Coronary artery (tissue), 2 donors: ENCODE measurements at regions not wholly inside any gene's neighbourhood (a gene's known extent, or its start where the extent isn't known, plus 50 kb on each side); places are given as distances from the start of the nearest gene placed in this dataset.

Experiments used
- DNase-seq: peaks from one replicate; pipeline ENCODE4 v3.0.0-alpha.2; 2017; ENCODE audit warnings: low spot score
- H3K27ac ChIP-seq, 2 donors: fragments of 200-600 bp; sonication (generic); one replicate each; pipeline ENCODE4 v1.5.1; 2016 to 2019
- H3K4me3 ChIP-seq: fragments of 200-600 bp; sonication (generic); 2 replicates; pipeline ENCODE4 v1.5.1; 2016; ENCODE audit warnings: mild to moderate bottlenecking, moderate library complexity
- CTCF ChIP-seq: fragments of 200-600 bp; sonication (generic); IDR thresholded peaks from one replicate; pipeline ENCODE4 v1.5.1; 2019; ENCODE audit warnings: antibody characterized with exemption

GRCh38 chr4:175436196-175436595 lies 375.9 kb downstream of the GPM6A start:
- no peak overlapping the region for H3K27ac ChIP-seq
- TF ChIP-seq CTCF, result no peak

GRCh38 chr4:175440786-175441185 lies 371.3 kb downstream of the GPM6A start:
- TF ChIP-seq CTCF, result no peak
- Histone ChIP-seq H3K27ac (no peak overlapping the region), H3K4me3 (no peak overlapping the region)
- DNase-seq, result no peak

More at GRCh38 chr4:175436196-175436595, 375.9 kb downstream of the GPM6A start:
- DNase-seq, result no peak
- H3K4me3 ChIP-seq, result no peak overlapping the region

- TF ChIP-seq CTCF, result no peak
- H3K4me3 ChIP-seq, result no peak overlapping the region
- H3K27ac ChIP-seq, result no peak overlapping the region
- no peak for DNase-seq
These were observed 370.8 kb downstream of the GPM6A start for GRCh38 chr4:175441256-175441655.

- Histone ChIP-seq H3K27ac (no peak overlapping the region), H3K4me3 (no peak overlapping the region)
- no peak for DNase-seq
- TF ChIP-seq CTCF, result no peak
These were observed 368.5 kb downstream of the GPM6A start for GRCh38 chr4:175443547-175443946.

- Histone ChIP-seq H3K4me3 (no peak overlapping the region), H3K27ac (no peak overlapping the region)
- DNase-seq, result no peak
- no peak for TF ChIP-seq CTCF
These were observed 367.6 kb downstream of the GPM6A start for GRCh38 chr4:175444512-175444911.

GRCh38 chr4:175447016-175447415 lies 365.0 kb downstream of the GPM6A start:
- Histone ChIP-seq H3K4me3 (no peak overlapping the region), H3K27ac (no peak overlapping the region)
- no peak for TF ChIP-seq CTCF
- no peak for DNase-seq

- Histone ChIP-seq H3K27ac (no peak overlapping the region), H3K4me3 (no peak overlapping the region)
- TF ChIP-seq CTCF, result no peak
- no peak for DNase-seq
These were observed 361.6 kb downstream of the GPM6A start for GRCh38 chr4:175450446-175450845.
